ENCODE measurements at regions not wholly inside any gene's neighbourhood (a gene's known extent, or its start where the extent isn't known, plus 50 kb on each side); places are given as distances from the start of the nearest gene placed in this dataset.

DNA sequence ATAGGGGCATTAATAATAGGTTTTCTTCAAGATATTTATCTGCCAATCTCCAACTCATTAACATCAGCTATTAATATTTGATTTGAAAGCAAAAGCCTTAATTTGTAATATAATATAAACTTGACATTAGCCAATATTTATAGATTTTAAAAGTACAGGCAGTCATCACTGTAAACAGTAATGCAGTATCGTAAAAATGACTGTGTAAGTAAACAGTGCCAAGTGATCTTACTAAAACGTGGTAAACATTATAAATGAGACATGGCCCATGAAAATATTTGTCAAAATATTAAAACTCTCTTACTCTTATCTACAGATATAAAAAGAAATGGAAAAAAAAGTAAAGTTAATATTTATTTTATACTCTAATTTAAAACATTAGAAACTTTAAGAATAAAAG is 101.6 kb upstream of the EPHA6 start:
- TF ChIP-seq, protein P1, sequence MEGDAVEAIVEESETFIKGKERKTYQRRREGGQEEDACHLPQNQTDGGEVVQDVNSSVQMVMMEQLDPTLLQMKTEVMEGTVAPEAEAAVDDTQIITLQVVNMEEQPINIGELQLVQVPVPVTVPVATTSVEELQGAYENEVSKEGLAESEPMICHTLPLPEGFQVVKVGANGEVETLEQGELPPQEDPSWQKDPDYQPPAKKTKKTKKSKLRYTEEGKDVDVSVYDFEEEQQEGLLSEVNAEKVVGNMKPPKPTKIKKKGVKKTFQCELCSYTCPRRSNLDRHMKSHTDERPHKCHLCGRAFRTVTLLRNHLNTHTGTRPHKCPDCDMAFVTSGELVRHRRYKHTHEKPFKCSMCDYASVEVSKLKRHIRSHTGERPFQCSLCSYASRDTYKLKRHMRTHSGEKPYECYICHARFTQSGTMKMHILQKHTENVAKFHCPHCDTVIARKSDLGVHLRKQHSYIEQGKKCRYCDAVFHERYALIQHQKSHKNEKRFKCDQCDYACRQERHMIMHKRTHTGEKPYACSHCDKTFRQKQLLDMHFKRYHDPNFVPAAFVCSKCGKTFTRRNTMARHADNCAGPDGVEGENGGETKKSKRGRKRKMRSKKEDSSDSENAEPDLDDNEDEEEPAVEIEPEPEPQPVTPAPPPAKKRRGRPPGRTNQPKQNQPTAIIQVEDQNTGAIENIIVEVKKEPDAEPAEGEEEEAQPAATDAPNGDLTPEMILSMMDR (IDR thresholded peaks at IDR 0.05), result no peak
- H3K4me3 ChIP-seq, result no peak overlapping the region
- no peak for DNase-seq
- H3K27ac ChIP-seq, result no peak overlapping the region
- no peaks in the 10 kb centered on the region for H3K36me3 ChIP-seq
- H3K9me3 ChIP-seq, result no peaks in the 10 kb centered on the region
- H3K4me1 ChIP-seq, result no peaks in the 10 kb centered on the region
- ATAC-seq, result no peak
- H3K27me3 ChIP-seq, result no peaks in the 10 kb centered on the region
- intact Hi-C loops (cut with DNase I), result no loop called here

DNA sequence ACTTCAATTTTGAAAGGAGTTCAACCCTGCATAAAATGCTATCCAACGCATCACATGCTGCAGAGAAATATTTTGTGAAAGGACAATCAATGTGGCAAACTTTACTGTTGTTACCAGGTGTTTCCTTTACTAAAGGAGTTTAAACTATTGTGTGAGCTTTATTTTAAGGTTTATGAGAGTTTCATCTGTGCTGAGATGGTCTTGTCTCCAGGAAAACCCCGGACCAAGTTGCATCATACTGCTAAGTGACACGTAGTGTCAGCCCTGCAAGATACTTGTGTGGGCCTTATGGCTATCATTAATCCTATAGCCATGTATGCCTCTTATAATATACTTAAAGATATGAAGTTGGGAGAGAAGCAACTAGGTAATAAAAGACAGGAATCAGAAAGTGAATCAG is 94.5 kb upstream of the EPHA6 start:
- Histone ChIP-seq H3K4me3 (no peak overlapping the region), H3K36me3 (no peaks in the 10 kb centered on the region), H3K27me3 (no peaks in the 10 kb centered on the region), H3K4me1 (no peaks in the 10 kb centered on the region), H3K27ac (no peak overlapping the region), H3K9me3 (no peaks in the 10 kb centered on the region)
- intact Hi-C loops (cut with DNase I), result no loop called here
- DNase-seq (no peak), ATAC-seq (no peak)
- TF ChIP-seq, protein P1 (IDR thresholded peaks at IDR 0.05), result no peak

DNA sequence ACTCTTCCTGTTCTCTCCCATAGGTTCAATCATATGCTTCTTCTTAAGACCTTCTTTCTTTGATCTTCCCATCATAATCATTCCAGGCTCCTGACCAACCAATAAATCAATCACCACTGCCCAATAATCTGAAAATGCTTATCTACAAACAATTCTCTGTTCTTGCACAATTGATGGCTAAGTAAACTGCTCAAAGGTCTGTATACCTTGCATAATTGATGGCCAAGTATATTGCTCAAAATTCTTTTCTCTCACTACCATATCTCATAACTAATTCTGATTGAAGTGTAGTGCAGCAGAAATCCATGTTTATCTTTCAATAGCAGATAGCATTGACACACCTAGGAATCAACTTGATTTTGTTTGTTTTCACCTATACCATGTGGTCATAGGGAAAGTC is 83.4 kb upstream of the EPHA6 start:
- Histone ChIP-seq H3K4me3 (no peak overlapping the region), H3K9me3 (no peaks in the 10 kb centered on the region), H3K36me3 (no peaks in the 10 kb centered on the region), H3K27me3 (no peaks in the 10 kb centered on the region), H3K4me1 (no peaks in the 10 kb centered on the region), H3K27ac (no peak overlapping the region)
- DNase-seq (no peak), ATAC-seq (no peak)
- intact Hi-C loops (cut with DNase I), result no loop called here
- TF ChIP-seq, protein P1 (IDR thresholded peaks at IDR 0.05), result no peak

DNA sequence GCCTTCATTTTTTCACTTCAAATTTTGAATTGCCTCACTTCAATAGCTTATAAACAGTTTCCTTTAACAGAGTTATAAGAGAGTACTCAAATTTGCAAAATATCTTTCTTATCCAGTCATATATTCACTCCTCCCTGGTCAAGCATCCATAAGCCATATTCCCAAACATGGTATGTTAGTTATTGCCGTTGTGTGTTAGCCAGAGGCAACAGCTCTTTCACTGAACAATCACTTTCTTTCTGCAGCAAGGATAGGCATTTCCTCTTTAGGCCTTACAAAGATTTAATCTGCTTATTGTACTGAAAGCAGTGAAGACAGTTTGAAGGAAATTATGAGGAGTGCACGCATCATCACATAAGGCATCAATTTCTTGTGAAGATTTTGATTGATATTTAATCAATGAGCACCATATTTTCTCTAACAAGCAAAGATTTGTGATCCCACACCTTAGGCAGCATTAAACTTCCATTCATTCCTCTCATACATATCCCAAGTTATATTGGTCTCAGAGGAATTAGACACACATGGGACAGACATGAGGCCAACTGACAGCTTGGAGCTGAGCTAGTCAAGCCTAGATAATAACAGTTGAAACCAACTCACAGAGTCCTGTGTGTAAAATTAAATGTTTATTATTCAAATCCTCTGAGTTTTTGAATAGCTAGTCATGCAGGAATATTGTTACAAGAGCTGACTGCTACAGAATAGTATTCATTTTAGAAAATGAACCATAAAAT is 80.0 kb upstream of the EPHA6 start:
- Histone ChIP-seq H3K4me3 (no peak overlapping the region), H3K9me3 (no peaks in the 10 kb centered on the region), H3K4me1 (no peaks in the 10 kb centered on the region), H3K27me3 (no peaks in the 10 kb centered on the region), H3K36me3 (no peaks in the 10 kb centered on the region), H3K27ac (no peak overlapping the region)
- no peak for ATAC-seq
- DNase-seq, result no peak
- intact Hi-C loops (cut with DNase I), result no loop called here
- TF ChIP-seq, protein P1 (IDR thresholded peaks at IDR 0.05), result no peak

DNA sequence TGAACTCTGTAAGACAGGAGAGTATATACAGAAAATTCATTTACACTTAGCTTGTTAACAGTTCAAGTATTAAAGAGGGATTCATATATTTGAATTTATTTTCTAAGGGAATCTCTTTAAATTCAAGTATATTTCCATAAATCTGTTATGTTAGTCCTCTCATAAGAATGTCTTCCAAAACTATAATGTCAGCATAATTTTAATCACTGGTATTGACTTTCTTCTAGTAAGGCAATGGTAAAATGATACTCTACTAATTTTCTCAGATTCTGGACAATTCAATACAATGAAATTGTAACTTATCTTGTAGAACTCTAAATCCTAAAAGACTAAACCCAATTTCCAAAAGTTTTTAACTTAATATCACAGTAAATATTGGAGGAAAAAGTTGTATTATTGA is 66.3 kb upstream of the EPHA6 start:
- Histone ChIP-seq H3K9me3 (no peaks in the 10 kb centered on the region), H3K36me3 (no peaks in the 10 kb centered on the region), H3K27ac (no peak overlapping the region), H3K4me3 (no peak overlapping the region), H3K4me1 (no peaks in the 10 kb centered on the region), H3K27me3 (no peaks in the 10 kb centered on the region)
- ATAC-seq (no peak), DNase-seq (no peak)
- TF ChIP-seq, protein P1 (IDR thresholded peaks at IDR 0.05), result no peak
- intact Hi-C loops (cut with DNase I), result no loop called here
